SU-DHL-6 (cell line): ENCODE measurements at regions not wholly inside any gene's neighbourhood (a gene's known extent, or its start where the extent isn't known, plus 50 kb on each side); places are given as distances from the start of the nearest gene placed in this dataset.

Experiments used
- H2AFZ ChIP-seq: fragments of 200-600 bp; sonication (generic); 2 replicates; pipeline ENCODE4 v1.6.1; 2014; ENCODE audit warnings: low read depth, mild to moderate bottlenecking, moderate library complexity, mixed read lengths, antibody characterized with exemption, low read length; ENCODE audit not compliant: severe bottlenecking
- H3F3A ChIP-seq: fragments of 200-600 bp; shearing (Covaris generic); 2 replicates; pipeline ENCODE4 v1.6.0; 2016; ENCODE audit warnings: antibody characterized with exemption, mild to moderate bottlenecking; ENCODE audit not compliant: insufficient read depth
- H3K27ac ChIP-seq: fragments of 200-600 bp; sonication (generic); 2 replicates; pipeline ENCODE4 v1.5.1; 2016; ENCODE audit warnings: low read depth, mild to moderate bottlenecking, low read length, moderate library complexity, mixed read lengths
- H3K27me3 ChIP-seq: fragments of 200-600 bp; sonication (generic), shearing (Covaris generic); 2 replicates; pipeline ENCODE4 v1.6.0; 2014; ENCODE audit warnings: mild to moderate bottlenecking, low read length
- H3K36me3 ChIP-seq: fragments of 200-600 bp; sonication (generic); 2 replicates; pipeline ENCODE4 v1.6.1; 2014; ENCODE audit warnings: mild to moderate bottlenecking, low read length, mixed read lengths
- H3K4me2 ChIP-seq: fragments of 300-600, 200-600 bp; shearing (Covaris generic), sonication (generic); 2 replicates; pipeline ENCODE4 v1.6.0; 2014; ENCODE audit warnings: low read length, low read depth, mild to moderate bottlenecking; ENCODE audit not compliant: poor library complexity, severe bottlenecking
- H3K4me3 ChIP-seq: fragments of 200-600 bp; sonication (generic); 2 replicates; pipeline ENCODE4 v1.5.1; 2014; ENCODE audit warnings: antibody characterized with exemption, low read length, mild to moderate bottlenecking, mixed read lengths; ENCODE audit not compliant: insufficient read depth, poor library complexity, severe bottlenecking
- H3K79me2 ChIP-seq: fragments of 200-600 bp; sonication (generic); 2 replicates; pipeline ENCODE4 v1.6.1; 2014; ENCODE audit warnings: mild to moderate bottlenecking, low read length, moderate library complexity; ENCODE audit not compliant: insufficient read depth
- H3K9ac ChIP-seq: fragments of 200-600 bp; sonication (generic); 2 replicates; pipeline ENCODE4 v1.7.0; 2014; ENCODE audit warnings: mild to moderate bottlenecking, low read length
- H3K9me2 ChIP-seq: fragments of 200-600 bp; sonication (generic); replicated peaks from 2 replicates; pipeline ENCODE4 v1.6.1; 2014; ENCODE audit warnings: low read length; ENCODE audit not compliant: insufficient read depth
- H3K9me3 ChIP-seq: fragments of 200-600 bp; sonication (generic); 2 replicates; pipeline ENCODE4 v1.6.1; 2014; ENCODE audit warnings: low read length, mixed read lengths; ENCODE audit not compliant: insufficient read depth
- H4K20me1 ChIP-seq: fragments of 200-600 bp; sonication (generic); 2 replicates; pipeline ENCODE4 v1.6.1; 2014; ENCODE audit warnings: low read depth, mild to moderate bottlenecking, antibody characterized with exemption, low read length, moderate library complexity, mixed read lengths
- EZH2phosphoT487 ChIP-seq: fragments of 200-600 bp; sonication (generic), shearing (Covaris generic); conservative IDR thresholded peaks from 2 replicates; pipeline ENCODE4 v1.6.1; 2018; ENCODE audit warnings: mild to moderate bottlenecking, antibody characterized with exemption, low read length, moderate library complexity, mixed read lengths
- TF ChIP-seq, protein P1 (sequence below): fragments of 200-600 bp; sonication (generic); IDR thresholded peaks from one replicate; pipeline ENCODE4 v1.5.1; 2017; ENCODE audit warnings: antibody characterized with exemption, mild to moderate bottlenecking, low read length, moderate library complexity; ENCODE audit not compliant: insufficient read depth, poor library complexity, severe bottlenecking

DNA sequence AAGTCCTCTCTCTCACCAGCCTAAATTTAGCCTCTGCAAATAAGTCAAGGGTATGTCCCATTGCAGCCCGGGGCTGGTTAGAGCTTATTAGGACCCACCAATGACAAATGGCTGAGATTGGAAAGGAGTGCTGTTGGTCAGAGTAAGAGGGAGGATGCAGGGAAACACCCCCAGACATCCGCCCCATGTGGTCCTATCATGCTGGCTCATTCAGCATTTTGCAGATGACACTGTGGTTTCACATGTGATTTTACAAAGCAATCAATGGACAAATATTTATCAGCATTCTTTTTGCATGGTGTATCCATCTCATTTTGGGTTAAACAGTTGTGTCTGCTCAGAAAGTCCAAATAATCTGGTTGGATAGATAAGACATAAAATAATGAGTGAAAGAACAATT, 152.2 kb upstream of the EXOC2 start:
- H2AFZ ChIP-seq, result no peak overlapping the region
- H3K27ac ChIP-seq, result no peak overlapping the region
- no peak overlapping the region for H3K4me2 ChIP-seq
- H3K79me2 ChIP-seq, result no peaks in the 10 kb centered on the region
- H3K9ac ChIP-seq, result no peak overlapping the region
- no peaks in the 10 kb centered on the region for H3K9me2 ChIP-seq
- no peaks in the 10 kb centered on the region for H3K9me3 ChIP-seq
- no peaks in the 10 kb centered on the region for H3K36me3 ChIP-seq
- no peaks in the 10 kb centered on the region for H4K20me1 ChIP-seq
- H3K4me3 ChIP-seq, result no peak overlapping the region
- TF ChIP-seq, protein P1, sequence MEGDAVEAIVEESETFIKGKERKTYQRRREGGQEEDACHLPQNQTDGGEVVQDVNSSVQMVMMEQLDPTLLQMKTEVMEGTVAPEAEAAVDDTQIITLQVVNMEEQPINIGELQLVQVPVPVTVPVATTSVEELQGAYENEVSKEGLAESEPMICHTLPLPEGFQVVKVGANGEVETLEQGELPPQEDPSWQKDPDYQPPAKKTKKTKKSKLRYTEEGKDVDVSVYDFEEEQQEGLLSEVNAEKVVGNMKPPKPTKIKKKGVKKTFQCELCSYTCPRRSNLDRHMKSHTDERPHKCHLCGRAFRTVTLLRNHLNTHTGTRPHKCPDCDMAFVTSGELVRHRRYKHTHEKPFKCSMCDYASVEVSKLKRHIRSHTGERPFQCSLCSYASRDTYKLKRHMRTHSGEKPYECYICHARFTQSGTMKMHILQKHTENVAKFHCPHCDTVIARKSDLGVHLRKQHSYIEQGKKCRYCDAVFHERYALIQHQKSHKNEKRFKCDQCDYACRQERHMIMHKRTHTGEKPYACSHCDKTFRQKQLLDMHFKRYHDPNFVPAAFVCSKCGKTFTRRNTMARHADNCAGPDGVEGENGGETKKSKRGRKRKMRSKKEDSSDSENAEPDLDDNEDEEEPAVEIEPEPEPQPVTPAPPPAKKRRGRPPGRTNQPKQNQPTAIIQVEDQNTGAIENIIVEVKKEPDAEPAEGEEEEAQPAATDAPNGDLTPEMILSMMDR, result no peak
- TF ChIP-seq EZH2phosphoT487, result no peak
- no peaks in the 10 kb centered on the region for H3K27me3 ChIP-seq
- H3F3A ChIP-seq, result no peaks in the 10 kb centered on the region

DNA sequence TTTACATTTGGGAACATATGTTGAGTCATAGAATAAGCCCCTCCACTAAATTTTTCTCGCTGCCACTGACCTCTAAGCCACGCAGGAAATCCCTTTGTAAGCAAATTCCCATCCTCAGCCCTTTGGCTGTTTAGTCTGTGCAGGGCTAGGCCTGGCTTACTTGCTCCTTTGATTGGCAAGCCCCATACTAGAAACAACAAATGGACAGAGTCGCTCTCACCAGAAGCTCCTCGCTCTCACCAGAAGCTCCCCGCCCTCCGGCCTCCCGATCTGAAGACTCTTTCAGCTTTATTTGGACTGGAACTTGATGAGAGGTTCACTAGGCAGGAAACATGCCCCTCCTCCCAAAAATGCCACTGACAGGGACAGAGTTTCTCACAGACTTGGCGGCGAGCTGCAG, 149.2 kb upstream of the EXOC2 start:
- Histone ChIP-seq H3F3A (no peaks in the 10 kb centered on the region), H3K79me2 (no peaks in the 10 kb centered on the region), H2AFZ (no peak overlapping the region)

GRCh38 chr6:841569-841968, 148.6 kb upstream of the EXOC2 start:
- TF ChIP-seq, protein P1, result no peak
- Histone ChIP-seq H2AFZ (no peak overlapping the region), H3K27ac (no peak overlapping the region)

More for the DNA sequence above, 149.2 kb upstream of the EXOC2 start:
- TF ChIP-seq, protein P1, result no peak
- TF ChIP-seq EZH2phosphoT487, result no peak
- Histone ChIP-seq H3K4me2 (no peak overlapping the region), H3K27me3 (peaks cover 4% of the 10 kb centered on the region; the same call in 1 of the 2 replicates), H3K36me3 (no peaks in the 10 kb centered on the region), H3K9ac (no peak overlapping the region), H3K9me3 (no peaks in the 10 kb centered on the region), H3K9me2 (no peaks in the 10 kb centered on the region), H4K20me1 (no peaks in the 10 kb centered on the region), H3K4me3 (no peak overlapping the region), H3K27ac (no peak overlapping the region)

More at GRCh38 chr6:841569-841968, 148.6 kb upstream of the EXOC2 start:
- Histone ChIP-seq H3K9me3 (no peaks in the 10 kb centered on the region), H3K9me2 (no peaks in the 10 kb centered on the region), H3K9ac (no peak overlapping the region), H3F3A (no peaks in the 10 kb centered on the region), H3K36me3 (no peaks in the 10 kb centered on the region), H3K4me3 (no peak overlapping the region), H3K27me3 (peaks cover 4% of the 10 kb centered on the region; the same call in 1 of the 2 replicates), H3K79me2 (no peaks in the 10 kb centered on the region), H3K4me2 (no peak overlapping the region), H4K20me1 (no peaks in the 10 kb centered on the region)
